ENCODE measurements at regions not wholly inside any gene's neighbourhood (a gene's known extent, or its start where the extent isn't known, plus 50 kb on each side); places are given as distances from the start of the nearest gene placed in this dataset.

DNA sequence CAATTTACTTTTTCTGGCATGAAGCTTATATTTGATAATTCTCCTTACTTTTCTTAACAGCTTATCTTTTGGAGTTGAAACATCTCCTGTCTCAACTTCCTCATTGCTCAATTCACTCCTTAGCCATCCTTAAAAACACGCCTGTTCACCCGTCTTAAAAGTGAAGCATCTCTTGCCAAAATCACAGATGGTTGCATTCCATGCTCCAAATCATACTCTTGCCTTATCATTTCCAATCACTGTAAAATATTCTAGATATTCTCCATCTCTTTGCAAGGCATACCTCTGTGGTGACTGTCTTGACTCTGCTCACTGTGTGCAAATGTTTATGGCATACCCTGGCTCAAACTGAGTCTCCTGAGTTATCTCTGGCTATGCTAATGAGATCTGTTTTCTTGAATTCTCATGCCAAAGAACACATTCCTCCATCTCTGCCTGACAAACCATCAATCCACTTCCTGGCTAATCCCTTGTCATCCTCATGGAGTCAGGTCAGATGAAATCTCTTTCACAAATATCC, 1393.3 kb downstream of the CDY2B start:
- intact Hi-C loops (cut with micrococcal nuclease), result no loop called here
- Histone ChIP-seq H3K27ac (ENCODE audit: insufficient read depth, low read depth, low read length) (no peak overlapping the region), H3K36me3 (ENCODE audit: control insufficient read depth in 2 of 2, extremely low read depth in 1 of 2, insufficient read depth in 2 of 2, low read length in 2 of 2) (no peaks in the 10 kb centered on the region), H3K4me2 (ENCODE audit: insufficient read depth, low read length) (no peak overlapping the region), H3K9me3 (replicated peaks; ENCODE audit: control insufficient read depth, insufficient read depth, low read length) (no peaks in the 10 kb centered on the region), H2AFZ (ENCODE audit: low read depth, low read length) (no peak overlapping the region), H3K4me1 (ENCODE audit: control insufficient read depth, extremely low read depth, insufficient read depth, low read length) (no peaks in the 10 kb centered on the region), H3K79me2 (ENCODE audit: control insufficient read depth, insufficient read depth, low read length) (no peaks in the 10 kb centered on the region), H3K9me1 (replicated peaks; ENCODE audit: control insufficient read depth, extremely low read depth, insufficient read depth, low read length) (no peaks in the 10 kb centered on the region), H3K27me3 (ENCODE audit: control insufficient read depth in 2 of 2, insufficient read depth in 2 of 2, low read length in 2 of 2) (no peaks in the 10 kb centered on the region), H4K20me1 (replicated peaks; ENCODE audit: control insufficient read depth, extremely low read depth, insufficient read depth, low read length) (no peaks in the 10 kb centered on the region), H3K9ac (replicated peaks; ENCODE audit: extremely low read depth, insufficient read depth, low read length) (no peak overlapping the region), H3K4me3 (replicated peaks in 1 of 3; ENCODE audit: insufficient read depth in 1 of 3, low read depth in 1 of 3, low read length in 3 of 3) (no peak overlapping the region)
- dilution Hi-C loops (cut with MboI; ENCODE audit: extremely low pct_ligation_motif_present, low sequenced_read_pairs), result no loop called here
- DNase-seq (ENCODE audit: low read depth, low spot score) (no peak), FAIRE-seq (no peak)
- TF ChIP-seq, protein P1, sequence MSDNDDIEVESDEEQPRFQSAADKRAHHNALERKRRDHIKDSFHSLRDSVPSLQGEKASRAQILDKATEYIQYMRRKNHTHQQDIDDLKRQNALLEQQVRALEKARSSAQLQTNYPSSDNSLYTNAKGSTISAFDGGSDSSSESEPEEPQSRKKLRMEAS (IDR thresholded peaks at IDR 0.05; ENCODE audit: insufficient read depth, insufficient read length), result no peak
- TF ChIP-seq POLR2AphosphoS5 (IDR thresholded peaks at IDR 0.05; ENCODE audit: insufficient read depth, low read depth, low read length) (no peak), FOS (IDR thresholded peaks at IDR 0.05; ENCODE audit: borderline replicate concordance, insufficient read depth, low read length) (no peak), EZH2 (IDR thresholded peaks at IDR 0.05; ENCODE audit: borderline replicate concordance, low read depth, low read length, severe bottlenecking) (no peak), MYC (IDR thresholded peaks at IDR 0.05; ENCODE audit: low read depth, low read length) (no peak), JUN (IDR thresholded peaks at IDR 0.05; ENCODE audit: borderline replicate concordance, insufficient read depth, insufficient read length, low read depth) (no peak), POLR2A (IDR thresholded peaks at IDR 0.05; ENCODE audit: low read depth, low read length) (no peak), GATA2 (IDR thresholded peaks at IDR 0.05; ENCODE audit: insufficient read depth, insufficient read length, low read depth, low read length) (no peak)
- TF ChIP-seq, protein P2, sequence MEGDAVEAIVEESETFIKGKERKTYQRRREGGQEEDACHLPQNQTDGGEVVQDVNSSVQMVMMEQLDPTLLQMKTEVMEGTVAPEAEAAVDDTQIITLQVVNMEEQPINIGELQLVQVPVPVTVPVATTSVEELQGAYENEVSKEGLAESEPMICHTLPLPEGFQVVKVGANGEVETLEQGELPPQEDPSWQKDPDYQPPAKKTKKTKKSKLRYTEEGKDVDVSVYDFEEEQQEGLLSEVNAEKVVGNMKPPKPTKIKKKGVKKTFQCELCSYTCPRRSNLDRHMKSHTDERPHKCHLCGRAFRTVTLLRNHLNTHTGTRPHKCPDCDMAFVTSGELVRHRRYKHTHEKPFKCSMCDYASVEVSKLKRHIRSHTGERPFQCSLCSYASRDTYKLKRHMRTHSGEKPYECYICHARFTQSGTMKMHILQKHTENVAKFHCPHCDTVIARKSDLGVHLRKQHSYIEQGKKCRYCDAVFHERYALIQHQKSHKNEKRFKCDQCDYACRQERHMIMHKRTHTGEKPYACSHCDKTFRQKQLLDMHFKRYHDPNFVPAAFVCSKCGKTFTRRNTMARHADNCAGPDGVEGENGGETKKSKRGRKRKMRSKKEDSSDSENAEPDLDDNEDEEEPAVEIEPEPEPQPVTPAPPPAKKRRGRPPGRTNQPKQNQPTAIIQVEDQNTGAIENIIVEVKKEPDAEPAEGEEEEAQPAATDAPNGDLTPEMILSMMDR (IDR thresholded peaks at IDR 0.05; ENCODE audit: extremely low read depth in 1 of 2, insufficient read depth in 1 of 2, low read depth in 1 of 2, low read length in 2 of 2), result no peak
- ChIA-PET POLR2A (no interaction called here), CTCF (no interaction called here)
- BruUV-seq (replicated peaks), result no TSS peak

All from endothelial cell of umbilical vein (primary cell).